Neural cell (in vitro differentiated cells): ENCODE measurements at regions not wholly inside any gene's neighbourhood (a gene's known extent, or its start where the extent isn't known, plus 50 kb on each side); places are given as distances from the start of the nearest gene placed in this dataset.

Source experiments
- H2AFZ ChIP-seq: fragments of 200-600, 300-800 bp; sonication (generic), shearing (Covaris generic); 2 replicates; pipeline ENCODE4 v1.6.0; 2014; ENCODE audit warnings: low read depth, mild to moderate bottlenecking, antibody characterized with exemption, low read length, moderate library complexity
- H3F3A ChIP-seq: fragments of 200-600 bp; shearing (Covaris generic); 2 replicates; pipeline ENCODE4 v1.6.1; 2016; ENCODE audit warnings: mild to moderate bottlenecking, moderate library complexity, mixed read lengths, antibody characterized with exemption, low read length; ENCODE audit not compliant: insufficient read depth, poor library complexity, severe bottlenecking
- H3K27ac ChIP-seq: fragments of 200-600, 300-800 bp; sonication (generic), shearing (Covaris generic); 2 replicates; pipeline ENCODE4 v1.5.1; 2014; ENCODE audit warnings: mild to moderate bottlenecking, low read length, moderate library complexity
- H3K27me3 ChIP-seq: fragments of 300-800, 200-600 bp; sonication (generic), shearing (Covaris generic); 2 replicates; pipeline ENCODE4 v1.6.0; 2014; ENCODE audit warnings: mild to moderate bottlenecking, low read depth, low read length, moderate library complexity; ENCODE audit not compliant: insufficient read depth
- H3K36me3 ChIP-seq: fragments of 300-800, 200-600 bp; sonication (generic), shearing (Covaris generic); 2 replicates; pipeline ENCODE4 v1.5.1; 2014; ENCODE audit warnings: mild to moderate bottlenecking, antibody characterized with exemption, low read length, moderate library complexity; ENCODE audit not compliant: insufficient read depth
- H3K4me2 ChIP-seq: fragments of 300-800, 200-600 bp; sonication (generic), shearing (Covaris generic); 2 replicates; pipeline ENCODE4 v1.6.0; 2014; ENCODE audit warnings: mild to moderate bottlenecking, low read length
- H3K4me3 ChIP-seq: fragments of 300-800, 200-600 bp; sonication (generic), shearing (Covaris generic); 2 replicates; pipeline ENCODE4 v1.5.1; 2014; ENCODE audit warnings: mild to moderate bottlenecking, low read length, moderate library complexity
- H3K79me2 ChIP-seq: fragments of 200-600 bp; shearing (Covaris generic); replicated peaks from 2 replicates; pipeline ENCODE4 v1.6.0; 2014; ENCODE audit warnings: mild to moderate bottlenecking, low read length, moderate library complexity; ENCODE audit not compliant: insufficient read depth
- H3K9ac ChIP-seq: fragments of 300-800, 200-600 bp; sonication (generic), shearing (Covaris generic); 2 replicates; pipeline ENCODE4 v1.6.1; 2016; ENCODE audit warnings: mild to moderate bottlenecking, low read length, mixed read lengths
- H3K9me2 ChIP-seq: fragments of 200-600 bp; shearing (Covaris generic); 2 replicates; pipeline ENCODE4 v1.6.1; 2016; ENCODE audit warnings: mild to moderate bottlenecking, low read length, mixed read lengths; ENCODE audit not compliant: insufficient read depth
- H3K9me3 ChIP-seq: fragments of 200-600, 300-800 bp; sonication (generic), shearing (Covaris generic); 2 replicates; pipeline ENCODE4 v1.6.1; 2016; ENCODE audit warnings: mild to moderate bottlenecking, mixed run types, low read length, moderate library complexity, mixed read lengths
- H4K20me1 ChIP-seq: fragments of 200-600 bp; shearing (Covaris generic); 2 replicates; pipeline ENCODE4 v1.6.1; 2016; ENCODE audit warnings: mild to moderate bottlenecking, mixed run types; ENCODE audit not compliant: insufficient read depth
- CTCF ChIP-seq: fragments of 450-650 bp; IDR thresholded peaks from 2 replicates; pipeline ENCODE4 v1.5.1; 2014; ENCODE audit warnings: antibody characterized with exemption, mild to moderate bottlenecking, moderate library complexity; ENCODE audit not compliant: poor library complexity, severe bottlenecking
- EP300 ChIP-seq: fragments of 450-650 bp; conservative IDR thresholded peaks from 2 replicates; pipeline ENCODE4 v1.6.1; 2014; ENCODE audit warnings: antibody characterized with exemption, mild to moderate bottlenecking, moderate library complexity; ENCODE audit not compliant: poor library complexity, severe bottlenecking
- EZH2 ChIP-seq: fragments of 200-600, 300-800 bp; shearing (Covaris generic), sonication (generic); IDR thresholded peaks from 2 replicates; pipeline ENCODE4 v1.6.1; 2014; ENCODE audit warnings: antibody characterized with exemption, low read length, borderline replicate concordance, mild to moderate bottlenecking; ENCODE audit not compliant: insufficient read depth, poor library complexity, severe bottlenecking
- MXI1 ChIP-seq: fragments of 450-650 bp; conservative IDR thresholded peaks from 2 replicates; pipeline ENCODE4 v1.6.1; 2014; ENCODE audit warnings: antibody characterized with exemption, mild to moderate bottlenecking; ENCODE audit not compliant: poor library complexity, severe bottlenecking
- POLR2AphosphoS5 ChIP-seq: IDR thresholded peaks from 2 replicates; pipeline ENCODE4 v1.6.1; 2012
- RAD21 ChIP-seq: fragments of 450-650 bp; conservative IDR thresholded peaks from 2 replicates; pipeline ENCODE4 v1.6.1; 2014; ENCODE audit warnings: antibody characterized with exemption, mild to moderate bottlenecking, moderate library complexity
- REST ChIP-seq: IDR thresholded peaks from 2 replicates; pipeline ENCODE4 v1.6.1; 2012; ENCODE audit warnings: borderline replicate concordance
- SMC3 ChIP-seq: fragments of 450-650 bp; conservative IDR thresholded peaks from 2 replicates; pipeline ENCODE4 v1.6.1; 2014; ENCODE audit warnings: antibody characterized with exemption, mild to moderate bottlenecking, moderate library complexity; ENCODE audit not compliant: poor library complexity
- TAF1 ChIP-seq: IDR thresholded peaks from 2 replicates; pipeline ENCODE4 v1.6.1; 2012; ENCODE audit warnings: low read depth

GRCh38 chr1:34655206-34655874 lies 99.5 kb upstream of the GJB5 start:
- Histone ChIP-seq H3K36me3 (no peaks in the 10 kb centered on the region), H3K9ac (no peak overlapping the region), H4K20me1 (no peaks in the 10 kb centered on the region), H3K4me2 (no peak overlapping the region), H3F3A (no peaks in the 10 kb centered on the region), H3K27me3 (no peaks in the 10 kb centered on the region), H3K79me2 (no peaks in the 10 kb centered on the region), H3K4me3 (no peak overlapping the region), H3K27ac (no peak overlapping the region), H3K9me3 (no peaks in the 10 kb centered on the region), H3K9me2 (no peaks in the 10 kb centered on the region), H2AFZ (no peak overlapping the region)
- no peak for TF ChIP-seq SMC3
- no peak for TF ChIP-seq CTCF

GRCh38 chr1:34655875-34656240 lies 99.0 kb upstream of the GJB5 start:
- no peaks in the 10 kb centered on the region for H4K20me1 ChIP-seq
- TF ChIP-seq POLR2AphosphoS5 (no peak), MXI1 (no peak), SMC3 (no peak), CTCF (no peak), EZH2 (no peak), RAD21 (no peak), TAF1 (no peak), REST (no peak), EP300 (no peak)
- H3K9ac ChIP-seq = no peak overlapping the region
- no peak overlapping the region for H2AFZ ChIP-seq
- no peaks in the 10 kb centered on the region for H3K36me3 ChIP-seq
- no peaks in the 10 kb centered on the region for H3K9me2 ChIP-seq
- H3K4me3 ChIP-seq = no peak overlapping the region
- no peak overlapping the region for H3K27ac ChIP-seq
- no peaks in the 10 kb centered on the region for H3F3A ChIP-seq
- H3K79me2 ChIP-seq = no peaks in the 10 kb centered on the region
- H3K9me3 ChIP-seq = no peaks in the 10 kb centered on the region
- H3K4me2 ChIP-seq = no peak overlapping the region
- H3K27me3 ChIP-seq = no peaks in the 10 kb centered on the region
